GM12878 (cell line): ENCODE measurements at regions not wholly inside any gene's neighbourhood (a gene's known extent, or its start where the extent isn't known, plus 50 kb on each side); places are given as distances from the start of the nearest gene placed in this dataset.

Experiments
- ATAC-seq: fragments of 200-7000 bp; cut with Tn5 transposase; 3 replicates; pipeline ENCODE4 v1.9.1; 2020; ENCODE audit warnings: mild to moderate bottlenecking, moderate library complexity
- BruUV-seq: library from RNA; stranded (reverse); fragments of 400-500 nt; replicated peaks from 2 replicates; lab custom pipeline; 2021; lab: Mats Ljungman, UMichigan
- CTCF ChIA-PET: fragments of 300-600 bp; sonication (Branson Sonifier 250); formaldehyde crosslinking; extraction: SDS; loops from one replicate; lab custom pipeline; 2021; ENCODE audit warnings: inconsistent platforms; lab: Yijun Ruan, JAX
- POLR2A ChIA-PET: fragments of 350-600 bp; formaldehyde crosslinking; extraction: SDS; loops from one replicate; lab custom pipeline; 2021; ENCODE audit warnings: inconsistent platforms; lab: Charles Lee
- RAD21 ChIA-PET: fragments of 300-600 bp; sonication (Branson Sonifier 250); formaldehyde crosslinking; loops from one replicate; lab custom pipeline; 2023; ENCODE audit warnings: antibody characterized with exemption; ENCODE audit not compliant: unreplicated experiment; lab: Charles Lee
- SMC1A ChIA-PET: fragments of 300-600 bp; sonication (Branson Sonifier 250); formaldehyde crosslinking; loops from one replicate; lab custom pipeline; 2023; ENCODE audit not compliant: unreplicated experiment, uncharacterized antibody; lab: Charles Lee
- DNase-seq: peaks from one replicate; pipeline ENCODE4 v3.0.0-alpha.2; 2011; ENCODE audit warnings: low read depth, low spot score
- FAIRE-seq: peaks from 3 replicates; lab custom pipeline; 2011; peaks lifted over from hg19 to GRCh38; lab: Jason Lieb, UNC
- H2AFZ ChIP-seq: 2 replicates; pipeline ENCODE4 v1.6.0; 2011; ENCODE audit warnings: low read depth, low read length, control low read depth; ENCODE audit not compliant: control insufficient read depth
- H3K27ac ChIP-seq: 2 replicates; pipeline ENCODE4 v1.5.1; 2011; ENCODE audit warnings: control low read depth; ENCODE audit not compliant: control insufficient read depth, insufficient read depth
- H3K27me3 ChIP-seq, 2 experiments: replicated peaks in 1 of 2; 2 replicates each; pipeline versions ENCODE4 v1.6.0 to v1.6.1; 2011; ENCODE audit warnings: low read length in 1 of 2; ENCODE audit not compliant: control insufficient read depth in 2 of 2, insufficient read depth in 2 of 2
- H3K36me3 ChIP-seq, 2 experiments: 2 replicates each; pipeline ENCODE4 v1.5.1; 2011; ENCODE audit warnings: low read length in 1 of 2; ENCODE audit not compliant: control insufficient read depth in 2 of 2, insufficient read depth in 2 of 2
- H3K4me1 ChIP-seq: 2 replicates; pipeline ENCODE4 v1.6.1; 2011; ENCODE audit warnings: mild to moderate bottlenecking, low read length, moderate library complexity, mixed read lengths; ENCODE audit not compliant: control insufficient read depth, insufficient read depth
- H3K4me2 ChIP-seq: 2 replicates; pipeline ENCODE4 v1.6.0; 2011; ENCODE audit warnings: control low read depth; ENCODE audit not compliant: control insufficient read depth, insufficient read depth
- H3K4me3 ChIP-seq: fragments of 200-600 bp; sonication (generic); 2 replicates; pipeline ENCODE4 v1.5.1; 2016
- H3K79me2 ChIP-seq: 2 replicates; pipeline ENCODE4 v1.6.0; 2011; ENCODE audit warnings: low read length; ENCODE audit not compliant: control insufficient read depth, insufficient read depth
- H3K9ac ChIP-seq: 2 replicates; pipeline ENCODE4 v1.8.0; 2011; ENCODE audit warnings: low read length, control low read depth, mixed read lengths; ENCODE audit not compliant: control insufficient read depth, insufficient read depth
- H3K9me3 ChIP-seq: replicated peaks from 3 replicates; pipeline ENCODE4 v1.5.1; 2011; ENCODE audit warnings: mild to moderate bottlenecking, low read length; ENCODE audit not compliant: control insufficient read depth, insufficient read depth
- H4K20me1 ChIP-seq: 2 replicates; pipeline ENCODE4 v1.6.0; 2011; ENCODE audit not compliant: control insufficient read depth, insufficient read depth
- BACH1 ChIP-seq: fragments of 450-650 bp; IDR thresholded peaks from 2 replicates; pipeline ENCODE4 v1.6.1; 2017; ENCODE audit warnings: mild to moderate bottlenecking, borderline replicate concordance
- CHD4 ChIP-seq: fragments of 200-600 bp; sonication (generic); IDR thresholded peaks from 2 replicates; pipeline ENCODE4 v1.6.1; 2016; ENCODE audit warnings: mild to moderate bottlenecking
- DPF2 ChIP-seq: fragments of 450-650 bp; IDR thresholded peaks from 2 replicates; pipeline ENCODE4 v1.6.1; 2017; ENCODE audit warnings: mild to moderate bottlenecking
- IRF3 ChIP-seq: fragments of 450-650 bp; IDR thresholded peaks from 2 replicates; pipeline ENCODE4 v1.6.1; 2014; ENCODE audit warnings: mild to moderate bottlenecking
- MEF2A ChIP-seq: IDR thresholded peaks from 2 replicates; pipeline ENCODE4 v1.6.1; 2011; ENCODE audit warnings: low read depth, mild to moderate bottlenecking, low read length, moderate library complexity; ENCODE audit not compliant: insufficient read depth
- NR2F1 ChIP-seq: fragments of 450-650 bp; conservative IDR thresholded peaks from 2 replicates; pipeline ENCODE4 v1.6.1; 2017; ENCODE audit warnings: mild to moderate bottlenecking
- RFX5 ChIP-seq: IDR thresholded peaks from 2 replicates; pipeline ENCODE4 v1.6.1; 2011; ENCODE audit warnings: low read depth, low read length, improper control_type of control experiment
- ZNF24 ChIP-seq: fragments of 450-650 bp; IDR thresholded peaks from 2 replicates; pipeline ENCODE4 v1.6.1; 2017; ENCODE audit warnings: antibody characterized with exemption, mild to moderate bottlenecking
- WGBS: methylation state at CpG from one replicate; pipeline ENCODE4 v1.1.6; 2016; ENCODE audit warnings: low lambda C conversion rate; ENCODE audit not compliant: insufficient replicate concordance, insufficient coverage; ENCODE audit errors: missing lambda C conversion rate; 5-methylcytosine and 5-hydroxymethylcytosine counted together
- in situ Hi-C: fragments of 300-500 bp; cut with MboI; formaldehyde crosslinking; loops from 9 replicates; pipeline ENCODE4 v1.14.3; 2018; ENCODE audit warnings: mixed read lengths
- intact Hi-C: fragments of 100-400 bp; cut with micrococcal nuclease; formaldehyde crosslinking; loops from one replicate; pipeline ENCODE4 v1.14.2; 2022; ENCODE audit not compliant: unreplicated experiment
- TF ChIP-seq, protein P1 (sequence below): fragments of 450-650 bp; IDR thresholded peaks from 2 replicates; pipeline ENCODE4 v1.6.1; 2016; ENCODE audit warnings: mild to moderate bottlenecking
- TF ChIP-seq, protein P2 (sequence below): fragments of 450-650 bp; IDR thresholded peaks from 2 replicates; pipeline ENCODE4 v1.6.1; 2017; ENCODE audit warnings: mild to moderate bottlenecking, low read depth, inconsistent platforms; ENCODE audit not compliant: poor library complexity, severe bottlenecking

DNA sequence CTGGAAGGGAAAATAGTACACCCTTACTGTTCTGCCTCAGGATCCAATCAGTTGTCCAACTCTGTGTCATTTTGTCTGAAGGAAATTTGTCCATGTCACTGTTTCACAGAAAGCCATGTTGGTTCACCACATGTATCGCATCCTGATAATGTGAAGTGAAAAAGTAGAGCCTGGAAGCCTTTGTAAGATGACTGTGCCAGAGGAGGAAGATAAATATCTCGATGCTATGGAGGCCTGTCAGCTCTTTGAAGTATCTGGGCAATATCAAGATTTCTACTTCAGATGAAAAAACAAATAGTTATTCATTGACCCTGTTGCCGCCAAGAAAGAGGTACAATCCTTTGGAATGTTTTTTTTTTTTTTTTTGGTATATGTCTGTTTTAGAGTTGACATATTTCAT, 270.5 kb downstream of the PHF14 start:
- H3K27me3 ChIP-seq = no peaks in the 10 kb centered on the region
- ChIA-PET RAD21 (interaction anchor here (1.2 kb wide), 1 partner anchor 355 kb away, joined by 3 read pairs; no protein-coding TSS in a partner anchor), POLR2A (no interaction called here), CTCF (no interaction called here), SMC1A (no interaction called here)
- H3K4me2 ChIP-seq = no peak overlapping the region
- no peak for TF ChIP-seq NR2F1
- H3K4me3 ChIP-seq = no peak overlapping the region
- no peaks in the 10 kb centered on the region for H3K4me1 ChIP-seq
- intact Hi-C loops = no loop called here
- no peaks in the 10 kb centered on the region for H3K79me2 ChIP-seq
- no peak overlapping the region for H2AFZ ChIP-seq
- ATAC-seq (no peak), DNase-seq (no peak), FAIRE-seq (no peak)
- 61% methylated on average over 3 of the region's 3 CpGs for WGBS
- H3K9me3 ChIP-seq = no peaks in the 10 kb centered on the region
- H4K20me1 ChIP-seq = no peaks in the 10 kb centered on the region
- in situ Hi-C loops = no loop called here
- H3K9ac ChIP-seq = no peak overlapping the region
- no peak overlapping the region for H3K27ac ChIP-seq
- BruUV-seq = no TSS peak
- no peaks in the 10 kb centered on the region for H3K36me3 ChIP-seq

DNA sequence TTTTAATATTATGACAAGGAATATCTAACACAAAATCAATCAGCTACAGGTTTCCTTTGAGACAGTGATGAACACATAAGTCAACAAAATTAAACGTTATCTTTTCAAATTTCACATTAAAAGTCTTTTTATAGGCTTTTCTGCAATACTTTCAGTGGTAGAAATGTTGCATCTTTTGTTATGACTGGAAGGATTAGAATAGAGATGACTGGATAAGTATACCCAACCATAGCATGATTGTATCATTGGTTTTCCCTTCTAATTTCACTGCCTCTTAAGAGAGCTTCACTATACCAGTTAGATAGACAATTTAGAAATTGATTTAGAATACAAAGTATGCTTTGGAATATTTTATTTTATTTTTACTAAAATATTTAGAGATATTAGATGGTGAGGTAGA, 273.9 kb downstream of the PHF14 start:
- POLR2A ChIA-PET = no interaction called here
- no peak overlapping the region for H2AFZ ChIP-seq
- in situ Hi-C loops (no loop called here), intact Hi-C loops (no loop called here)
- no TSS peak for BruUV-seq
- SMC1A ChIA-PET = no interaction called here
- 0% methylated on average over 1 of the region's 1 CpG for WGBS
- H3K4me1 ChIP-seq = no peaks in the 10 kb centered on the region; the same call in 1 of the 2 replicates
- H3K9ac ChIP-seq = no peak overlapping the region
- FAIRE-seq (no peak), ATAC-seq (no peak), DNase-seq (no peak)
- no peaks in the 10 kb centered on the region for H4K20me1 ChIP-seq
- H3K27ac ChIP-seq = no peak overlapping the region
- no peaks in the 10 kb centered on the region for H3K9me3 ChIP-seq
- no peak overlapping the region for H3K4me2 ChIP-seq
- H3K79me2 ChIP-seq = no peaks in the 10 kb centered on the region
- H3K4me3 ChIP-seq = no peak overlapping the region
- H3K27me3 ChIP-seq = no peaks in the 10 kb centered on the region
- RAD21 ChIA-PET = no interaction called here
- CTCF ChIA-PET = no interaction called here
- no peaks in the 10 kb centered on the region for H3K36me3 ChIP-seq
- TF ChIP-seq DPF2 (no peak), CHD4 (no peak), IRF3 (no peak), RFX5 (no peak), BACH1 (no peak), MEF2A (no peak), ZNF24 (no peak)
- TF ChIP-seq, protein P1, sequence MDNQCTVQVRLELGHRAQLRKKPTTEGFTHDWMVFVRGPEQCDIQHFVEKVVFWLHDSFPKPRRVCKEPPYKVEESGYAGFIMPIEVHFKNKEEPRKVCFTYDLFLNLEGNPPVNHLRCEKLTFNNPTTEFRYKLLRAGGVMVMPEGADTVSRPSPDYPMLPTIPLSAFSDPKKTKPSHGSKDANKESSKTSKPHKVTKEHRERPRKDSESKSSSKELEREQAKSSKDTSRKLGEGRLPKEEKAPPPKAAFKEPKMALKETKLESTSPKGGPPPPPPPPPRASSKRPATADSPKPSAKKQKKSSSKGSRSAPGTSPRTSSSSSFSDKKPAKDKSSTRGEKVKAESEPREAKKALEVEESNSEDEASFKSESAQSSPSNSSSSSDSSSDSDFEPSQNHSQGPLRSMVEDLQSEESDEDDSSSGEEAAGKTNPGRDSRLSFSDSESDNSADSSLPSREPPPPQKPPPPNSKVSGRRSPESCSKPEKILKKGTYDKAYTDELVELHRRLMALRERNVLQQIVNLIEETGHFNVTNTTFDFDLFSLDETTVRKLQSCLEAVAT = no peak
- TF ChIP-seq, protein P2, sequence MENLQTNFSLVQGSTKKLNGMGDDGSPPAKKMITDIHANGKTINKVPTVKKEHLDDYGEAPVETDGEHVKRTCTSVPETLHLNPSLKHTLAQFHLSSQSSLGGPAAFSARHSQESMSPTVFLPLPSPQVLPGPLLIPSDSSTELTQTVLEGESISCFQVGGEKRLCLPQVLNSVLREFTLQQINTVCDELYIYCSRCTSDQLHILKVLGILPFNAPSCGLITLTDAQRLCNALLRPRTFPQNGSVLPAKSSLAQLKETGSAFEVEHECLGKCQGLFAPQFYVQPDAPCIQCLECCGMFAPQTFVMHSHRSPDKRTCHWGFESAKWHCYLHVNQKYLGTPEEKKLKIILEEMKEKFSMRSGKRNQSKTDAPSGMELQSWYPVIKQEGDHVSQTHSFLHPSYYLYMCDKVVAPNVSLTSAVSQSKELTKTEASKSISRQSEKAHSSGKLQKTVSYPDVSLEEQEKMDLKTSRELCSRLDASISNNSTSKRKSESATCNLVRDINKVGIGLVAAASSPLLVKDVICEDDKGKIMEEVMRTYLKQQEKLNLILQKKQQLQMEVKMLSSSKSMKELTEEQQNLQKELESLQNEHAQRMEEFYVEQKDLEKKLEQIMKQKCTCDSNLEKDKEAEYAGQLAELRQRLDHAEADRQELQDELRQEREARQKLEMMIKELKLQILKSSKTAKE = no peak
